ENCODE measurements at regions not wholly inside any gene's neighbourhood (a gene's known extent, or its start where the extent isn't known, plus 50 kb on each side); places are given as distances from the start of the nearest gene placed in this dataset.

- TF ChIP-seq NR3C1 (CRISPR knock-in tag; conservative IDR thresholded peaks at IDR 0.05; ENCODE audit: low read depth) (no peak), NR1H2 (CRISPR knock-in tag; IDR thresholded peaks at IDR 0.05) (no peak), NFATC4 (CRISPR knock-in tag; IDR thresholded peaks at IDR 0.05) (no peak), FOXJ3 (CRISPR knock-in tag; IDR thresholded peaks at IDR 0.05; ENCODE audit: borderline replicate concordance) (no peak)
Measured at GRCh38 chr10:122749886-122750285, 50.2 kb upstream of the C10orf120 start (continued).
